A549 (cell line): ENCODE measurements at regions not wholly inside any gene's neighbourhood (a gene's known extent, or its start where the extent isn't known, plus 50 kb on each side); places are given as distances from the start of the nearest gene placed in this dataset.
"Not testable (repeated sequence)": the region's sequence is repeated elsewhere in the genome, so short reads cannot be mapped to it uniquely, and the experiment has no call there.

Experiments
- CEBPB ChIP-seq, 2 experiments: fragments of >200 bp in 1 of 2; sonication (Bioruptor Twin) in 1 of 2; formaldehyde crosslinking in 1 of 2; IDR thresholded peaks; 2 replicates each; pipeline ENCODE4 v1.6.1; 2012 to 2016
- MAZ ChIP-seq: fragments of 150-350 bp; IDR thresholded peaks from 2 replicates; pipeline ENCODE4 v1.6.1; 2014; ENCODE audit warnings: antibody characterized with exemption, low read depth, low read length, borderline replicate concordance
- POLR2AphosphoS2 ChIP-seq: conservative IDR thresholded peaks from 2 replicates; pipeline ENCODE4 v1.6.1; 2012; ENCODE audit warnings: low read length, improper control_type of control experiment, inconsistent platforms
- TF ChIP-seq, protein P1 (sequence below): IDR thresholded peaks from 2 replicates; pipeline ENCODE4 v1.6.1; 2012; ENCODE audit warnings: low read depth, borderline replicate concordance
- TF ChIP-seq, protein P2 (sequence below): fragments of 250-450 bp; sonication (Bioruptor Pico); IDR thresholded peaks from 2 replicates; pipeline ENCODE4 v1.5.0; 2021; ENCODE audit warnings: mild to moderate bottlenecking, moderate library complexity, borderline replicate concordance
- TF ChIP-seq, protein P3 (sequence below): fragments of >200 bp; sonication (Bioruptor Twin); formaldehyde crosslinking; IDR thresholded peaks from 3 replicates; pipeline ENCODE4 v1.5.1; 2016

DNA sequence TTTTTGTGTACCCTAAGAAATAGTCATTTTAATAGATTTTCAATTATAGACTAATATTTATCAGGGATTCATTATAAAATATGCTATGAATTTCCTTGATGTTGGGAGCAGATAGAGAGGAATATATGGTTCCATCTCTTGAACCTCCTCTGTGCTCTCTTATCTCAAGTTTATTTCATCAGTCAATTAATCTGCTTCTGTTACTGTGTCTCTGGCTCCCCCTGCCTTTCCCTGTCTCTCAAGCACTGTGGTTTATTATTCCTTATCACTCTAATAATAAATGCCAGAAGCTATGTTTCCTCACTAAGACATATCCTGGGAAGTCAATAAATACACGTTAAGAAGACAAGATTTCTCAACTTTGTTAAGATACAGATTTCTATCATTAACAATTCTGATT lies 141.5 kb downstream of the SYT15 start:
- TF ChIP-seq, protein P1, sequence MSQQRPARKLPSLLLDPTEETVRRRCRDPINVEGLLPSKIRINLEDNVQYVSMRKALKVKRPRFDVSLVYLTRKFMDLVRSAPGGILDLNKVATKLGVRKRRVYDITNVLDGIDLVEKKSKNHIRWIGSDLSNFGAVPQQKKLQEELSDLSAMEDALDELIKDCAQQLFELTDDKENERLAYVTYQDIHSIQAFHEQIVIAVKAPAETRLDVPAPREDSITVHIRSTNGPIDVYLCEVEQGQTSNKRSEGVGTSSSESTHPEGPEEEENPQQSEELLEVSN = not testable (repeated sequence)
- not testable (repeated sequence) for TF ChIP-seq POLR2AphosphoS2; MAZ; CEBPB (IDR thresholded peaks at IDR 0.05)
- TF ChIP-seq, protein P2, sequence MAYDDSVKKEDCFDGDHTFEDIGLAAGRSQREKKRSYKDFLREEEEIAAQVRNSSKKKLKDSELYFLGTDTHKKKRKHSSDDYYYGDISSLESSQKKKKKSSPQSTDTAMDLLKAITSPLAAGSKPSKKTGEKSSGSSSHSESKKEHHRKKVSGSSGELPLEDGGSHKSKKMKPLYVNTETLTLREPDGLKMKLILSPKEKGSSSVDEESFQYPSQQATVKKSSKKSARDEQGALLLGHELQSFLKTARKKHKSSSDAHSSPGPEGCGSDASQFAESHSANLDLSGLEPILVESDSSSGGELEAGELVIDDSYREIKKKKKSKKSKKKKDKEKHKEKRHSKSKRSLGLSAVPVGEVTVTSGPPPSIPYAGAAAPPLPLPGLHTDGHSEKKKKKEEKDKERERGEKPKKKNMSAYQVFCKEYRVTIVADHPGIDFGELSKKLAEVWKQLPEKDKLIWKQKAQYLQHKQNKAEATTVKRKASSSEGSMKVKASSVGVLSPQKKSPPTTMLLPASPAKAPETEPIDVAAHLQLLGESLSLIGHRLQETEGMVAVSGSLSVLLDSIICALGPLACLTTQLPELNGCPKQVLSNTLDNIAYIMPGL (CRISPR knock-in tag) = not testable (repeated sequence)
- TF ChIP-seq, protein P3, sequence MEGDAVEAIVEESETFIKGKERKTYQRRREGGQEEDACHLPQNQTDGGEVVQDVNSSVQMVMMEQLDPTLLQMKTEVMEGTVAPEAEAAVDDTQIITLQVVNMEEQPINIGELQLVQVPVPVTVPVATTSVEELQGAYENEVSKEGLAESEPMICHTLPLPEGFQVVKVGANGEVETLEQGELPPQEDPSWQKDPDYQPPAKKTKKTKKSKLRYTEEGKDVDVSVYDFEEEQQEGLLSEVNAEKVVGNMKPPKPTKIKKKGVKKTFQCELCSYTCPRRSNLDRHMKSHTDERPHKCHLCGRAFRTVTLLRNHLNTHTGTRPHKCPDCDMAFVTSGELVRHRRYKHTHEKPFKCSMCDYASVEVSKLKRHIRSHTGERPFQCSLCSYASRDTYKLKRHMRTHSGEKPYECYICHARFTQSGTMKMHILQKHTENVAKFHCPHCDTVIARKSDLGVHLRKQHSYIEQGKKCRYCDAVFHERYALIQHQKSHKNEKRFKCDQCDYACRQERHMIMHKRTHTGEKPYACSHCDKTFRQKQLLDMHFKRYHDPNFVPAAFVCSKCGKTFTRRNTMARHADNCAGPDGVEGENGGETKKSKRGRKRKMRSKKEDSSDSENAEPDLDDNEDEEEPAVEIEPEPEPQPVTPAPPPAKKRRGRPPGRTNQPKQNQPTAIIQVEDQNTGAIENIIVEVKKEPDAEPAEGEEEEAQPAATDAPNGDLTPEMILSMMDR = peak; percentile 30; the same call in 1 of the 3 replicates
